WTC11 (cell line): ENCODE measurements at regions not wholly inside any gene's neighbourhood (a gene's known extent, or its start where the extent isn't known, plus 50 kb on each side); places are given as distances from the start of the nearest gene placed in this dataset.

Source experiments
- ATAC-seq: fragments of 200-7000 bp; cut with Tn5 transposase; 2 replicates; pipeline ENCODE4 v1.10.0; 2021; ENCODE audit warnings: mild to moderate bottlenecking, moderate library complexity
- CTCF ChIA-PET: fragments of 300-600 bp; sonication (Branson Sonifier 250); formaldehyde crosslinking; loops from one replicate; lab custom pipeline; 2021; ENCODE audit warnings: antibody characterized with exemption; lab: Charles Lee
- POLR2A ChIA-PET: fragments of 350-600 bp; sonication (Branson Sonifier 250); formaldehyde crosslinking; loops from one replicate; lab custom pipeline; 2021; ENCODE audit warnings: antibody characterized with exemption; lab: Charles Lee
- DNase-seq: peaks from one replicate; pipeline ENCODE4 v3.0.0; 2021; ENCODE audit warnings: low spot score
- H3K27ac Mint-ChIP-seq: 2 replicates; pipeline ENCODE4 v1.8.0; 2021; ENCODE audit warnings: mixed read lengths
- H3K27me3 Mint-ChIP-seq: 2 replicates; pipeline ENCODE4 v1.8.0; 2021; ENCODE audit warnings: low read depth, mild to moderate bottlenecking, moderate library complexity, mixed read lengths
- H3K36me3 Mint-ChIP-seq: 2 replicates; pipeline ENCODE4 v1.8.0; 2021; ENCODE audit warnings: mixed read lengths
- H3K4me1 Mint-ChIP-seq: 2 replicates; pipeline ENCODE4 v1.8.0; 2022; ENCODE audit warnings: mixed read lengths
- H3K4me3 Mint-ChIP-seq: 2 replicates; pipeline ENCODE4 v1.8.0; 2021; ENCODE audit warnings: mild to moderate bottlenecking, moderate library complexity, mixed read lengths
- H3K9me3 Mint-ChIP-seq: 2 replicates; pipeline ENCODE4 v1.8.0; 2021; ENCODE audit warnings: mixed read lengths
- ATF1 ChIP-seq: sonication (generic); formaldehyde crosslinking; IDR thresholded peaks from 2 replicates; pipeline ENCODE4 v1.8.1; 2023; ENCODE audit warnings: mild to moderate bottlenecking, moderate library complexity, missing genetic modification reagents
- ATF3 ChIP-seq: sonication (generic); formaldehyde crosslinking; conservative IDR thresholded peaks from 2 replicates; pipeline ENCODE4 v1.8.1; 2022; ENCODE audit warnings: mild to moderate bottlenecking, missing genetic modification reagents
- E2F4 ChIP-seq: sonication (generic); formaldehyde crosslinking; IDR thresholded peaks from 2 replicates; pipeline ENCODE4 v1.8.1; 2022; ENCODE audit warnings: low read depth, mild to moderate bottlenecking, moderate library complexity, missing genetic modification reagents, borderline replicate concordance
- ETV6 ChIP-seq: sonication (generic); formaldehyde crosslinking; IDR thresholded peaks from 2 replicates; pipeline ENCODE4 v1.8.1; 2022; ENCODE audit warnings: mild to moderate bottlenecking, missing genetic modification reagents
- GABPB1 ChIP-seq: sonication (generic); formaldehyde crosslinking; IDR thresholded peaks from 2 replicates; pipeline ENCODE4 v1.8.1; 2023; ENCODE audit warnings: mild to moderate bottlenecking, missing genetic modification reagents
- HMGXB4 ChIP-seq: sonication (generic); formaldehyde crosslinking; IDR thresholded peaks from 2 replicates; pipeline ENCODE4 v1.8.1; 2023; ENCODE audit warnings: mild to moderate bottlenecking, moderate library complexity, missing genetic modification reagents
- KAT7 ChIP-seq: sonication (generic); formaldehyde crosslinking; IDR thresholded peaks from 2 replicates; pipeline ENCODE4 v1.8.1; 2023; ENCODE audit warnings: missing genetic modification reagents, mild to moderate bottlenecking, borderline replicate concordance
- NFATC4 ChIP-seq: fragments of 250-450 bp; sonication (Bioruptor Pico); IDR thresholded peaks from 2 replicates; pipeline ENCODE4 v1.9.0; 2021; ENCODE audit warnings: mild to moderate bottlenecking
- NR1H2 ChIP-seq: sonication (generic); formaldehyde crosslinking; IDR thresholded peaks from 2 replicates; pipeline ENCODE4 v1.9.0; 2021; ENCODE audit warnings: mild to moderate bottlenecking, moderate library complexity, missing genetic modification reagents
- OVOL2 ChIP-seq: fragments of 250-450 bp; sonication (Bioruptor Pico); IDR thresholded peaks from 2 replicates; pipeline ENCODE4 v1.9.0; 2021; ENCODE audit warnings: mild to moderate bottlenecking, borderline replicate concordance
- PREB ChIP-seq: sonication (generic); formaldehyde crosslinking; IDR thresholded peaks from 2 replicates; pipeline ENCODE4 v1.8.1; 2022; ENCODE audit warnings: mild to moderate bottlenecking, missing genetic modification reagents, moderate library complexity, borderline replicate concordance
- SMAD4 ChIP-seq: sonication (generic); formaldehyde crosslinking; IDR thresholded peaks from 2 replicates; pipeline ENCODE4 v1.8.0; 2022; ENCODE audit warnings: mild to moderate bottlenecking, missing genetic modification reagents
- TCF7 ChIP-seq: sonication (generic); formaldehyde crosslinking; IDR thresholded peaks from 2 replicates; pipeline ENCODE4 v1.8.0; 2022; ENCODE audit warnings: mild to moderate bottlenecking, low read depth, missing genetic modification reagents, moderate library complexity
- TEAD1 ChIP-seq: sonication (generic); formaldehyde crosslinking; IDR thresholded peaks from 2 replicates; pipeline ENCODE4 v1.8.0; 2022; ENCODE audit warnings: mild to moderate bottlenecking, missing genetic modification reagents
- TP53 ChIP-seq: sonication (generic); formaldehyde crosslinking; IDR thresholded peaks from 2 replicates; pipeline ENCODE4 v1.8.1; 2023; ENCODE audit warnings: mild to moderate bottlenecking, missing genetic modification reagents
- ZNF138 ChIP-seq: sonication (generic); formaldehyde crosslinking; conservative IDR thresholded peaks from 2 replicates; pipeline ENCODE4 v1.8.1; 2022; ENCODE audit warnings: mild to moderate bottlenecking, moderate library complexity, missing genetic modification reagents
- ZNF263 ChIP-seq: sonication (generic); formaldehyde crosslinking; IDR thresholded peaks from 2 replicates; pipeline ENCODE4 v1.8.1; 2022; ENCODE audit warnings: low read depth, mild to moderate bottlenecking, moderate library complexity, missing genetic modification reagents
- ZNF423 ChIP-seq: fragments of 250-450 bp; sonication (Bioruptor Pico); IDR thresholded peaks from 2 replicates; pipeline ENCODE4 v2.1.2; 2022; ENCODE audit warnings: mild to moderate bottlenecking, moderate library complexity
- ZNF671 ChIP-seq: fragments of 250-450 bp; sonication (Bioruptor Pico); IDR thresholded peaks from 2 replicates; pipeline ENCODE4 v1.8.0; 2021; ENCODE audit warnings: mild to moderate bottlenecking
- TF ChIP-seq, protein P1 (sequence below): sonication (generic); formaldehyde crosslinking; IDR thresholded peaks from 2 replicates; pipeline ENCODE4 v1.8.0; 2022; ENCODE audit warnings: mild to moderate bottlenecking, missing genetic modification reagents

GRCh38 chr22:41040483-41040882 is 51.9 kb upstream of the EP300 start (continued):
- no peak for TF ChIP-seq SMAD4 (CRISPR knock-in tag)

DNA sequence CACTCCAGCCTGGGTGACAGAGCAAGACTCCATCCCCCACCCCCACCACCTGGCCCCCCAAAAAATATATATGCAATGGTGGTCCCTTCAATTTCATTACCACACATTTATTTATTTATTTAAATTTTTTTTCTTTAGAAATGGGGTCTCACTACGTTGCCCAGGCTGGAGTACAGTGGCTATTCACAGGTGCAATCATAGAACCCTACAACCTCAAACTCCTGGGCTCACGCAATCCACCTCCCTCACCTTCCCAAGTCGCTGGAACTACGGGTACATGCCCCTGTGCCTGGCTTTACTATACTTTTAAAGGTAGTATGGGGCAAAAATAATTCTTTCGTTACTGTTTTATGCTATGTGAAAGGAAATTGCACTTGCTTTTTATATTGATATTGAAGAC is 50.9 kb upstream of the EP300 start:
- no peak overlapping the region for H3K27ac Mint-ChIP-seq
- CTCF ChIA-PET: no interaction called here
- TF ChIP-seq PREB (CRISPR knock-in tag) (no peak), ZNF138 (no peak), KAT7 (no peak), ETV6 (CRISPR knock-in tag) (no peak), NFATC4 (CRISPR knock-in tag) (no peak), TP53 (CRISPR knock-in tag) (no peak), ATF1 (CRISPR knock-in tag) (no peak), OVOL2 (no peak), ZNF423 (CRISPR knock-in tag) (no peak), E2F4 (CRISPR knock-in tag) (no peak), ZNF671 (CRISPR knock-in tag) (no peak), GABPB1 (CRISPR knock-in tag) (no peak), TCF7 (CRISPR knock-in tag) (no peak), NR1H2 (CRISPR knock-in tag) (no peak), HMGXB4 (no peak), ZNF263 (CRISPR knock-in tag) (no peak), ATF3 (CRISPR knock-in tag) (no peak), TEAD1 (no peak), SMAD4 (CRISPR knock-in tag) (no peak)
- TF ChIP-seq, protein P1, sequence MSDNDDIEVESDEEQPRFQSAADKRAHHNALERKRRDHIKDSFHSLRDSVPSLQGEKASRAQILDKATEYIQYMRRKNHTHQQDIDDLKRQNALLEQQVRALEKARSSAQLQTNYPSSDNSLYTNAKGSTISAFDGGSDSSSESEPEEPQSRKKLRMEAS (CRISPR knock-in tag): no peak
- TF ChIP-seq, all 79 proteins: peak for 0
- POLR2A ChIA-PET: no interaction called here
- Mint-ChIP-seq H3K4me1 (no peaks in the 10 kb centered on the region), H3K27me3 (no peaks in the 10 kb centered on the region; the same call in 1 of the 2 replicates), H3K9me3 (no peaks in the 10 kb centered on the region), H3K36me3 (no peaks in the 10 kb centered on the region), H3K4me3 (no peak overlapping the region)
- ATAC-seq: no peak
- DNase-seq: no peak
